DND-41 (cell line): ENCODE measurements at regions not wholly inside any gene's neighbourhood (a gene's known extent, or its start where the extent isn't known, plus 50 kb on each side); places are given as distances from the start of the nearest gene placed in this dataset.

Experiments used
- ATAC-seq: fragments of 200-7000 bp; cut with Tn5 transposase; 3 replicates; pipeline ENCODE4 v1.9.1; 2021; ENCODE audit warnings: low read depth; ENCODE audit not compliant: insufficient read depth
- DNase-seq: peaks from one replicate; pipeline ENCODE4 v3.0.0-alpha.2; 2020
- H2AFZ ChIP-seq: 2 replicates; pipeline ENCODE4 v1.6.0; 2012; ENCODE audit warnings: low read depth, low read length
- H3K27ac ChIP-seq: 2 replicates; pipeline ENCODE4 v1.5.1; 2012; ENCODE audit warnings: low read length, inconsistent platforms
- H3K27me3 ChIP-seq: fragments of 200-600 bp; sonication (generic); 2 replicates; pipeline ENCODE4 v1.6.0; 2012; ENCODE audit warnings: low read length, mild to moderate bottlenecking, inconsistent platforms; ENCODE audit not compliant: insufficient read depth, poor library complexity
- H3K36me3 ChIP-seq: 2 replicates; pipeline ENCODE4 v1.5.1; 2012; ENCODE audit warnings: low read length, inconsistent platforms; ENCODE audit not compliant: insufficient read depth
- H3K4me1 ChIP-seq: 2 replicates; pipeline ENCODE4 v1.5.1; 2012; ENCODE audit warnings: mild to moderate bottlenecking, low read length; ENCODE audit not compliant: insufficient read depth
- H3K4me2 ChIP-seq: 2 replicates; pipeline ENCODE4 v1.6.0; 2012; ENCODE audit warnings: mild to moderate bottlenecking, moderate library complexity, low read length, inconsistent platforms; ENCODE audit not compliant: insufficient read depth
- H3K4me3 ChIP-seq, 2 experiments: fragments of 200-600 bp in 1 of 2; shearing (Covaris generic) in 1 of 2; 2 replicates each; pipeline ENCODE4 v1.5.1; 2012 to 2016; ENCODE audit warnings: inconsistent platforms in 2 of 2, low read length in 2 of 2, mild to moderate bottlenecking in 2 of 2, low read depth in 1 of 2, moderate library complexity in 1 of 2
- H3K79me2 ChIP-seq: 2 replicates; pipeline ENCODE4 v1.6.0; 2012; ENCODE audit warnings: low read length, inconsistent platforms; ENCODE audit not compliant: insufficient read depth
- H3K9ac ChIP-seq: 2 replicates; pipeline ENCODE4 v1.6.0; 2012; ENCODE audit warnings: low read depth, mild to moderate bottlenecking, inconsistent platforms, low read length, moderate library complexity
- H3K9me3 ChIP-seq: 2 replicates; pipeline ENCODE4 v1.5.1; 2012; ENCODE audit warnings: low read length, moderate library complexity, mild to moderate bottlenecking, inconsistent platforms; ENCODE audit not compliant: insufficient read depth, severe bottlenecking
- H4K20me1 ChIP-seq: 2 replicates; pipeline ENCODE4 v1.6.0; 2012; ENCODE audit warnings: low read length; ENCODE audit not compliant: insufficient read depth
- EZH2 ChIP-seq: IDR thresholded peaks from 3 replicates; pipeline ENCODE4 v1.6.1; 2012; ENCODE audit warnings: borderline replicate concordance, low read depth, mild to moderate bottlenecking, moderate library complexity, low read length, inconsistent platforms; ENCODE audit not compliant: severe bottlenecking
- TF ChIP-seq, protein P1 (sequence below): IDR thresholded peaks from 2 replicates; pipeline ENCODE4 v1.5.1; 2012; ENCODE audit warnings: borderline replicate concordance, low read length, moderate library complexity, mild to moderate bottlenecking; ENCODE audit not compliant: poor library complexity, severe bottlenecking; ENCODE audit errors: extremely low read depth

GRCh38 chr1:2941040-2941439, 80.2 kb upstream of the ACTRT2 start:
- no peak for DNase-seq
- no peak overlapping the region for H3K9ac ChIP-seq
- H3K9me3 ChIP-seq, result peaks cover 13% of the 10 kb centered on the region

GRCh38 chr1:2941907-2942306, 79.4 kb upstream of the ACTRT2 start:
- Histone ChIP-seq H3K4me3 (no peak overlapping the region), H4K20me1 (no peaks in the 10 kb centered on the region), H3K36me3 (no peaks in the 10 kb centered on the region), H3K27ac (no peak overlapping the region), H3K9me3 (peaks cover 13% of the 10 kb centered on the region), H3K4me1 (no peaks in the 10 kb centered on the region), H3K79me2 (no peaks in the 10 kb centered on the region), H3K4me2 (no peak overlapping the region), H2AFZ (no peak overlapping the region), H3K9ac (no peak overlapping the region), H3K27me3 (no peaks in the 10 kb centered on the region)
- ATAC-seq, result no peak
- DNase-seq, result no peak
- TF ChIP-seq, protein P1, sequence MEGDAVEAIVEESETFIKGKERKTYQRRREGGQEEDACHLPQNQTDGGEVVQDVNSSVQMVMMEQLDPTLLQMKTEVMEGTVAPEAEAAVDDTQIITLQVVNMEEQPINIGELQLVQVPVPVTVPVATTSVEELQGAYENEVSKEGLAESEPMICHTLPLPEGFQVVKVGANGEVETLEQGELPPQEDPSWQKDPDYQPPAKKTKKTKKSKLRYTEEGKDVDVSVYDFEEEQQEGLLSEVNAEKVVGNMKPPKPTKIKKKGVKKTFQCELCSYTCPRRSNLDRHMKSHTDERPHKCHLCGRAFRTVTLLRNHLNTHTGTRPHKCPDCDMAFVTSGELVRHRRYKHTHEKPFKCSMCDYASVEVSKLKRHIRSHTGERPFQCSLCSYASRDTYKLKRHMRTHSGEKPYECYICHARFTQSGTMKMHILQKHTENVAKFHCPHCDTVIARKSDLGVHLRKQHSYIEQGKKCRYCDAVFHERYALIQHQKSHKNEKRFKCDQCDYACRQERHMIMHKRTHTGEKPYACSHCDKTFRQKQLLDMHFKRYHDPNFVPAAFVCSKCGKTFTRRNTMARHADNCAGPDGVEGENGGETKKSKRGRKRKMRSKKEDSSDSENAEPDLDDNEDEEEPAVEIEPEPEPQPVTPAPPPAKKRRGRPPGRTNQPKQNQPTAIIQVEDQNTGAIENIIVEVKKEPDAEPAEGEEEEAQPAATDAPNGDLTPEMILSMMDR, result no peak
- no peak for TF ChIP-seq EZH2

More at GRCh38 chr1:2941040-2941439, 80.2 kb upstream of the ACTRT2 start:
- Histone ChIP-seq H3K4me2 (no peak overlapping the region), H2AFZ (no peak overlapping the region), H3K79me2 (no peaks in the 10 kb centered on the region), H3K36me3 (no peaks in the 10 kb centered on the region), H3K4me3 (no peak overlapping the region), H4K20me1 (no peaks in the 10 kb centered on the region), H3K4me1 (no peaks in the 10 kb centered on the region), H3K27ac (no peak overlapping the region), H3K27me3 (no peaks in the 10 kb centered on the region)
- ATAC-seq, result no peak
- TF ChIP-seq, protein P1, result no peak
- TF ChIP-seq EZH2, result no peak

DNA sequence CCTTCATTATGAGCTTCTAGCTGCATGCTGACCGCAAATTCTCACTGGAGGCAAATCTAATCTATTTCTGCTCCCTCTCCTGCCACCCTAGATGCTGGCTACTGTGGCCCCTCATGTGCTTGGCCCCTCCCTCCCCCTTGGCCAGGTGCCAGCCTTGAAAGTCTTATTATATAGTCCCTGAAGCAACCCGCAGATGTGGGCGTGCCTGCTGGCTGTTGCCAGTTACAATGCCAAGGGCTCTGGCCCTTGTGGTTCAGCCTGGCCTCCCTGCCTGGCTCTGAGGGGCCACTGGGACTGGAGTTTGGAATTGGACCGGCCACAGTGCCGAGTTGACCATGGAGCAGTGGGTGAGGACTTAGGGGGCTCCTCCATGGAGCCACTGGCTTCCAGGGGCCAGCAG, 78.9 kb upstream of the ACTRT2 start:
- H3K27ac ChIP-seq, result no peak overlapping the region
- ATAC-seq, result no peak
- no peak overlapping the region for H3K9ac ChIP-seq
- no peak overlapping the region for H3K4me2 ChIP-seq
- H3K4me3 ChIP-seq, result no peak overlapping the region
- no peaks in the 10 kb centered on the region for H3K79me2 ChIP-seq
- H2AFZ ChIP-seq, result no peak overlapping the region
- peaks cover 13% of the 10 kb centered on the region for H3K9me3 ChIP-seq
- no peaks in the 10 kb centered on the region for H4K20me1 ChIP-seq
- no peak for DNase-seq
- TF ChIP-seq, protein P1, result no peak
- TF ChIP-seq EZH2, result no peak
- H3K36me3 ChIP-seq, result no peaks in the 10 kb centered on the region
- H3K27me3 ChIP-seq, result no peaks in the 10 kb centered on the region
- H3K4me1 ChIP-seq, result no peaks in the 10 kb centered on the region
